IMR-90 (cell line): ENCODE measurements at regions not wholly inside any gene's neighbourhood (a gene's known extent, or its start where the extent isn't known, plus 50 kb on each side); places are given as distances from the start of the nearest gene placed in this dataset.

Experiments used
- ATAC-seq: fragments of 200-7000 bp; cut with Tn5 transposase; 2 replicates; pipeline ENCODE4 v1.9.1; 2020; ENCODE audit warnings: low read depth, mild to moderate bottlenecking, moderate library complexity
- BruUV-seq: library from RNA; stranded (reverse); fragments of 400-500 nt; replicated peaks from 2 replicates; lab custom pipeline; 2021; lab: Mats Ljungman, UMichigan
- CTCF ChIA-PET: fragments of 300-600 bp; formaldehyde crosslinking; extraction: SDS; loops from one replicate; lab custom pipeline; 2021; ENCODE audit warnings: antibody characterized with exemption; lab: Yijun Ruan, JAX
- POLR2A ChIA-PET: fragments of 300-600 bp; sonication (Branson Sonifier 250); formaldehyde crosslinking; loops from one replicate; lab custom pipeline; 2022; ENCODE audit warnings: antibody characterized with exemption; ENCODE audit not compliant: unreplicated experiment; lab: Charles Lee
- DNase-seq: peaks from one replicate; pipeline ENCODE4 v3.0.0; 2013
- H2AFZ ChIP-seq: replicated peaks from 2 replicates; pipeline ENCODE3; 2013; ENCODE audit warnings: low read length, mild to moderate bottlenecking; ENCODE audit not compliant: poor library complexity
- H2AK5ac ChIP-seq: 2 replicates; pipeline ENCODE4 v1.6.1; 2013; ENCODE audit warnings: low read depth, low read length, inconsistent platforms
- H2AK9ac ChIP-seq: replicated peaks from 2 replicates; pipeline ENCODE3; 2013; ENCODE audit warnings: mild to moderate bottlenecking, low read depth, low read length, moderate library complexity; ENCODE audit not compliant: poor library complexity
- H2BK120ac ChIP-seq: 2 replicates; pipeline ENCODE4 v1.6.1; 2013; ENCODE audit warnings: low read depth, low read length, inconsistent platforms
- H2BK15ac ChIP-seq: 3 replicates; pipeline ENCODE4 v1.6.1; 2013; ENCODE audit warnings: low read depth, low read length, inconsistent platforms
- H2BK20ac ChIP-seq: 2 replicates; pipeline ENCODE4 v1.6.1; 2013; ENCODE audit warnings: low read depth, mild to moderate bottlenecking, inconsistent platforms, low read length, moderate library complexity
- H2BK5ac ChIP-seq: 2 replicates; pipeline ENCODE4 v1.6.1; 2013; ENCODE audit warnings: mild to moderate bottlenecking, low read depth, low read length, inconsistent platforms; ENCODE audit not compliant: poor library complexity, severe bottlenecking
- H3K14ac ChIP-seq: replicated peaks from 2 replicates; pipeline ENCODE4 v1.6.1; 2013; ENCODE audit warnings: low read depth, low read length, inconsistent platforms
- H3K18ac ChIP-seq: 2 replicates; pipeline ENCODE4 v1.6.1; 2013; ENCODE audit warnings: low read depth, low read length, control low read depth
- H3K23ac ChIP-seq: 2 replicates; pipeline ENCODE4 v1.6.1; 2013; ENCODE audit warnings: low read depth, low read length, inconsistent platforms
- H3K27ac ChIP-seq: 2 replicates; pipeline ENCODE4 v1.5.1; 2013; ENCODE audit warnings: mild to moderate bottlenecking, control low read depth, low read length; ENCODE audit not compliant: insufficient read depth
- H3K27me3 ChIP-seq: 2 replicates; pipeline ENCODE4 v1.6.1; 2013; ENCODE audit warnings: low read length; ENCODE audit not compliant: control insufficient read depth, insufficient read depth
- H3K36me3 ChIP-seq: 2 replicates; pipeline ENCODE4 v1.6.1; 2013; ENCODE audit warnings: low read length, mixed read lengths; ENCODE audit not compliant: control insufficient read depth, insufficient read depth
- H3K4ac ChIP-seq: 2 replicates; pipeline ENCODE4 v1.6.1; 2013; ENCODE audit warnings: low read depth, low read length, inconsistent platforms
- H3K4me1 ChIP-seq: 2 replicates; pipeline ENCODE4 v1.6.1; 2013; ENCODE audit warnings: low read length, mixed read lengths; ENCODE audit not compliant: control insufficient read depth, insufficient read depth
- H3K4me2 ChIP-seq: 2 replicates; pipeline ENCODE4 v1.6.1; 2013; ENCODE audit warnings: low read depth, mild to moderate bottlenecking, control low read depth, low read length, moderate library complexity
- H3K4me3 ChIP-seq: 2 replicates; pipeline ENCODE4 v1.5.1; 2013; ENCODE audit warnings: low read depth, mild to moderate bottlenecking, control low read depth, low read length, moderate library complexity; ENCODE audit not compliant: insufficient read depth
- H3K56ac ChIP-seq: 2 replicates; pipeline ENCODE4 v1.6.1; 2013; ENCODE audit warnings: low read length, inconsistent platforms; ENCODE audit not compliant: insufficient read depth; ENCODE audit errors: extremely low read depth
- H3K79me1 ChIP-seq, 2 experiments: 2 replicates each; pipeline ENCODE4 v1.6.1; 2013; ENCODE audit warnings: low read length in 2 of 2, inconsistent platforms in 1 of 2, low read depth in 1 of 2
- H3K9ac ChIP-seq: 2 replicates; pipeline ENCODE4 v1.6.1; 2013; ENCODE audit warnings: low read depth, low read length, control low read depth
- H3K9me1 ChIP-seq: 2 replicates; pipeline ENCODE4 v1.6.1; 2013; ENCODE audit warnings: low read length, inconsistent platforms; ENCODE audit not compliant: insufficient read depth
- H3K9me3 ChIP-seq: 2 replicates; pipeline ENCODE4 v1.6.1; 2013; ENCODE audit warnings: low read length; ENCODE audit not compliant: control insufficient read depth, insufficient read depth
- H4K20me1 ChIP-seq: 2 replicates; pipeline ENCODE4 v1.6.1; 2013; ENCODE audit warnings: low read length, inconsistent platforms; ENCODE audit not compliant: insufficient read depth
- H4K5ac ChIP-seq: 2 replicates; pipeline ENCODE4 v1.6.1; 2013; ENCODE audit warnings: mild to moderate bottlenecking, low read depth, low read length, control low read depth
- H4K8ac ChIP-seq, 2 experiments: 2 replicates each; pipeline ENCODE4 v1.6.1; 2013; ENCODE audit warnings: low read depth in 2 of 2, low read length in 2 of 2, control low read depth in 1 of 2, inconsistent platforms in 1 of 2
- H4K91ac ChIP-seq: 2 replicates; pipeline ENCODE4 v1.6.1; 2013; ENCODE audit warnings: low read depth, low read length, inconsistent platforms; ENCODE audit not compliant: insufficient read depth
- BHLHE40 ChIP-seq: fragments of 150-350 bp; IDR thresholded peaks from 2 replicates; pipeline ENCODE4 v1.6.1; 2016; ENCODE audit warnings: mild to moderate bottlenecking, low read depth, low read length
- CEBPB ChIP-seq: IDR thresholded peaks from 2 replicates; pipeline ENCODE4 v1.6.1; 2012; ENCODE audit warnings: low read depth, low read length, improper control_type of control experiment
- FOS ChIP-seq: fragments of 150-350 bp; IDR thresholded peaks from 2 replicates; pipeline ENCODE4 v1.6.1; 2016; ENCODE audit warnings: low read depth, low read length
- MAZ ChIP-seq: IDR thresholded peaks from 2 replicates; pipeline ENCODE4 v1.6.1; 2012; ENCODE audit warnings: low read depth, mild to moderate bottlenecking, low read length, improper control_type of control experiment, moderate library complexity, borderline replicate concordance
- MXI1 ChIP-seq: IDR thresholded peaks from 2 replicates; pipeline ENCODE4 v1.6.1; 2012; ENCODE audit warnings: low read depth, mild to moderate bottlenecking, low read length, moderate library complexity, borderline replicate concordance
- NFE2L2 ChIP-seq: fragments of 150-350 bp; IDR thresholded peaks from 2 replicates; pipeline ENCODE4 v1.6.1; 2016; ENCODE audit warnings: low read depth, mild to moderate bottlenecking, low read length
- RCOR1 ChIP-seq: IDR thresholded peaks from 2 replicates; pipeline ENCODE4 v1.6.1; 2012; ENCODE audit warnings: mild to moderate bottlenecking, low read length, improper control_type of control experiment; ENCODE audit not compliant: insufficient replicate concordance
- RFX5 ChIP-seq: IDR thresholded peaks from 2 replicates; pipeline ENCODE4 v1.8.0; 2012; ENCODE audit warnings: low read depth, mild to moderate bottlenecking, low read length, moderate library complexity
- SMC3 ChIP-seq: fragments of 150-350 bp; IDR thresholded peaks from 2 replicates; pipeline ENCODE4 v1.6.1; 2016; ENCODE audit warnings: low read depth, mild to moderate bottlenecking, antibody characterized with exemption, low read length, moderate library complexity
- WGBS, 2 experiments: methylation state at CpG; one replicate each; pipeline versions ENCODE4 v1.1.5 to v1.1.7; 2013; ENCODE audit warnings: missing lambda C conversion rate in 2 of 2; ENCODE audit not compliant: insufficient read length in 1 of 2; ENCODE audit errors: extremely low coverage in 2 of 2; 5-methylcytosine and 5-hydroxymethylcytosine counted together
- dilution Hi-C: fragments of 300-500 bp; cut with HindIII; formaldehyde crosslinking; loops from one replicate; pipeline ENCODE4 v1.14.3; 2018; ENCODE audit warnings: low sequenced_read_pairs; ENCODE audit not compliant: unreplicated experiment
- in situ Hi-C: fragments of 300-500 bp; cut with MboI; formaldehyde crosslinking; loops from 3 replicates; pipeline ENCODE4 v1.14.3; 2019; ENCODE audit warnings: low sequenced_read_pairs, inconsistent platforms, mixed read lengths
- intact Hi-C: fragments of 100-400 bp; cut with micrococcal nuclease; formaldehyde crosslinking; loops from 2 replicates; pipeline ENCODE4 v1.10.0; 2022
- TF ChIP-seq, protein P1 (sequence below): conservative IDR thresholded peaks from 2 replicates; pipeline ENCODE4 v1.5.1; 2012; ENCODE audit warnings: mild to moderate bottlenecking, low read depth, low read length, improper control_type of control experiment
- TF ChIP-seq, protein P2 (sequence below): fragments of 150-350 bp; IDR thresholded peaks from 2 replicates; pipeline ENCODE4 v1.6.1; 2016; ENCODE audit warnings: low read depth, mild to moderate bottlenecking, low read length, moderate library complexity, borderline replicate concordance

- no peaks in the 10 kb centered on the region for H4K20me1 ChIP-seq
- dilution Hi-C loops = no loop called here
- BruUV-seq = no TSS peak
- H2BK5ac ChIP-seq = no peak overlapping the region
- H3K36me3 ChIP-seq = no peaks in the 10 kb centered on the region
- no peak overlapping the region for H2BK120ac ChIP-seq
- no peak overlapping the region for H2BK15ac ChIP-seq
- no peak overlapping the region for H3K4ac ChIP-seq
- no peak overlapping the region for H3K27ac ChIP-seq
- CTCF ChIA-PET = no interaction called here
- no peak overlapping the region for H2AK5ac ChIP-seq
- TF ChIP-seq MAZ (no peak), MXI1 (no peak), SMC3 (no peak), RFX5 (no peak), FOS (no peak), NFE2L2 (no peak), BHLHE40 (no peak), RCOR1 (no peak), CEBPB (no peak)
- TF ChIP-seq, protein P1, sequence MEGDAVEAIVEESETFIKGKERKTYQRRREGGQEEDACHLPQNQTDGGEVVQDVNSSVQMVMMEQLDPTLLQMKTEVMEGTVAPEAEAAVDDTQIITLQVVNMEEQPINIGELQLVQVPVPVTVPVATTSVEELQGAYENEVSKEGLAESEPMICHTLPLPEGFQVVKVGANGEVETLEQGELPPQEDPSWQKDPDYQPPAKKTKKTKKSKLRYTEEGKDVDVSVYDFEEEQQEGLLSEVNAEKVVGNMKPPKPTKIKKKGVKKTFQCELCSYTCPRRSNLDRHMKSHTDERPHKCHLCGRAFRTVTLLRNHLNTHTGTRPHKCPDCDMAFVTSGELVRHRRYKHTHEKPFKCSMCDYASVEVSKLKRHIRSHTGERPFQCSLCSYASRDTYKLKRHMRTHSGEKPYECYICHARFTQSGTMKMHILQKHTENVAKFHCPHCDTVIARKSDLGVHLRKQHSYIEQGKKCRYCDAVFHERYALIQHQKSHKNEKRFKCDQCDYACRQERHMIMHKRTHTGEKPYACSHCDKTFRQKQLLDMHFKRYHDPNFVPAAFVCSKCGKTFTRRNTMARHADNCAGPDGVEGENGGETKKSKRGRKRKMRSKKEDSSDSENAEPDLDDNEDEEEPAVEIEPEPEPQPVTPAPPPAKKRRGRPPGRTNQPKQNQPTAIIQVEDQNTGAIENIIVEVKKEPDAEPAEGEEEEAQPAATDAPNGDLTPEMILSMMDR = no peak
- TF ChIP-seq, protein P2, sequence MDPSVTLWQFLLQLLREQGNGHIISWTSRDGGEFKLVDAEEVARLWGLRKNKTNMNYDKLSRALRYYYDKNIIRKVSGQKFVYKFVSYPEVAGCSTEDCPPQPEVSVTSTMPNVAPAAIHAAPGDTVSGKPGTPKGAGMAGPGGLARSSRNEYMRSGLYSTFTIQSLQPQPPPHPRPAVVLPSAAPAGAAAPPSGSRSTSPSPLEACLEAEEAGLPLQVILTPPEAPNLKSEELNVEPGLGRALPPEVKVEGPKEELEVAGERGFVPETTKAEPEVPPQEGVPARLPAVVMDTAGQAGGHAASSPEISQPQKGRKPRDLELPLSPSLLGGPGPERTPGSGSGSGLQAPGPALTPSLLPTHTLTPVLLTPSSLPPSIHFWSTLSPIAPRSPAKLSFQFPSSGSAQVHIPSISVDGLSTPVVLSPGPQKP = no peak
- no peak overlapping the region for H4K8ac ChIP-seq
- H3K14ac ChIP-seq = no peak overlapping the region
- POLR2A ChIA-PET = no interaction called here
- H3K18ac ChIP-seq = no peak overlapping the region
- no peak overlapping the region for H3K4me2 ChIP-seq
- WGBS, 2 experiments = 29% methylated on average over 2 of the region's 7 CpGs; no CpG with 5 or more reads in 1 of the 2 experiments
- no peak overlapping the region for H2BK20ac ChIP-seq
- no peak overlapping the region for H2AK9ac ChIP-seq
- no peak for ATAC-seq
- H3K9me3 ChIP-seq = peaks cover 7% of the 10 kb centered on the region; the same call in 1 of the 2 replicates
- H3K9ac ChIP-seq = no peak overlapping the region
- H4K91ac ChIP-seq = no peak overlapping the region
- H4K5ac ChIP-seq = no peak overlapping the region
- DNase-seq = no peak
- no peaks in the 10 kb centered on the region; the same call in 1 of the 2 replicates for H3K27me3 ChIP-seq
- H3K4me1 ChIP-seq = no peaks in the 10 kb centered on the region
- peak overlapping the region; percentile 49 for H2AFZ ChIP-seq
- in situ Hi-C loops = no loop called here
- H3K23ac ChIP-seq = no peak overlapping the region
- intact Hi-C loops = no loop called here
- H3K4me3 ChIP-seq = no peak overlapping the region
- no peaks in the 10 kb centered on the region for H3K79me1 ChIP-seq
- no peaks in the 10 kb centered on the region for H3K9me1 ChIP-seq
- no peak overlapping the region for H3K56ac ChIP-seq
Measured at GRCh38 chr20:57003012-57003411, 263.4 kb downstream of the BMP7 start.
